NCI-H146 treated with DMSO at 0.1 percent for 48 hours (cell line): ENCODE measurements at regions not wholly inside any gene's neighbourhood (a gene's known extent, or its start where the extent isn't known, plus 50 kb on each side); places are given as distances from the start of the nearest gene placed in this dataset.
A peak's percentile ranks its signal among the peaks of the same experiment; 100 is the strongest.
"Not testable (repeated sequence)": the region's sequence is repeated elsewhere in the genome, so short reads cannot be mapped to it uniquely, and the experiment has no call there.

Source experiments
- DNase-seq: peaks from one replicate; lab custom pipeline; 2025; ENCODE audit not compliant: unreplicated experiment; lab: John Stamatoyannopoulos, UW

GRCh38 chr14:58751788-58752187 is 114.0 kb downstream of the DACT1 start:
- no peak for DNase-seq

GRCh38 chr14:58752289-58752688 is 114.5 kb downstream of the DACT1 start:
- DNase-seq = no peak

GRCh38 chr14:58752771-58753201 is 115.0 kb downstream of the DACT1 start:
- no peak for DNase-seq

DNA sequence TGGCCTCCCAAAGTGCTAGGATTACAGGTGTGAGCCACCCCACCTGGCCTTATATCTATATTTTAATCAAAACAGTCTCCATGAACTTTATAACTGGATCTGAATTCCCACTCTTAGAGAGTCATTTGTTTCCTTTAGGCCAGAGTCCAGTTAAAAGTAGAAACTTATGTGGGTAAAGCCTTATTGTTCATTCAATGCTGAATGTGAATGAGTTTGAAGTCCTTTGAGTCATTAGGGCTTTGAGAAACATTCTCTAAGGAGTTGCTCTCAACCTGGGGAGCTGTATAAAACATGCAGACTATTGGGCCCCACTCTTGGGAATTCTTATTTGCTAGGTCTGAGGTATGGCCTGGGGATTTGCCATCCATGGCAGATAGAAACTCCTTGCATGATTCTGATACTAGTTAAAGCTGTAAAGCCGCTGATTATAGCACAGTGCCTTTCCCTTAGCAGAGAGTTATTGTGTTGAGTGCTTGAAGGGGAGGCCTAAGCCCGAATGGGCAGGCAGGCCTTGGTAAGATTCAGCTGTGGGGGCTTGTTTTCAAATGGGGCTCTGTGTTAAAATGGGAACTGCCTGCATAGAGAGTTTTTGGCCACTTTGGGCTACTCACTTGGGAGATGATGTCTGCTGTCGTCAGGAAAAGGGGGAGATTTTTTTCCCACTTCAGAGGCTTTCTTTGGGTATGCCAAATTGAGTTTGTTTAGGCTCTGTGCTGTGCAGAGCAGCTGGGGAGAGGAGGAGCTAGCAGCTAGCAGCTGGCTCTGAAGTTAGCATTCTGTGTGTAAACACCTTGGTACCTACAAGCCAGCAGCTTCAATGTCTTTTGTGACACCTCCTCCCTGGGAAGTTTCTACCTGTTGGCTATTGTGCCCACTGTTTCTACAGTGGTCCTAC is 117.5 kb downstream of the DACT1 start:
- peak; percentile 36 for DNase-seq

DNA sequence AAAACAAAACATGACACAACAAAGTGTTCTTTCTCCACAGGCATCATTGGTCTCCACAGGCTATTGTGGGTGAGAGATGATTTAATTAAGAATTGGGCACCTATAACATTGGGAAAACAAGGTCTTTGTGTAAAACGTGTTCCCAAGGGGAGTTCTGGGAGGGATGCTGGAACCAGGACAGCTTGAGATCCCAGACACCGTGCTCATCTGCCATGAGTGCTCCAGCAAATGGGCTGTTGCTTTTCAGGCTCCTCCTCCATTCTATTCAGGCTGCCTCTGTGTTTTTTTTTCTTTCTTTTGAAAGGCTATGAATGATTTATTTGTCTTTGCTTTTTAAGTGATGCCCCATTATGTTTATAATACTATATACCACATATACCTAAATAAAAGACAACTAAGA is 122.4 kb downstream of the DACT1 start:
- DNase-seq = no peak

DNA sequence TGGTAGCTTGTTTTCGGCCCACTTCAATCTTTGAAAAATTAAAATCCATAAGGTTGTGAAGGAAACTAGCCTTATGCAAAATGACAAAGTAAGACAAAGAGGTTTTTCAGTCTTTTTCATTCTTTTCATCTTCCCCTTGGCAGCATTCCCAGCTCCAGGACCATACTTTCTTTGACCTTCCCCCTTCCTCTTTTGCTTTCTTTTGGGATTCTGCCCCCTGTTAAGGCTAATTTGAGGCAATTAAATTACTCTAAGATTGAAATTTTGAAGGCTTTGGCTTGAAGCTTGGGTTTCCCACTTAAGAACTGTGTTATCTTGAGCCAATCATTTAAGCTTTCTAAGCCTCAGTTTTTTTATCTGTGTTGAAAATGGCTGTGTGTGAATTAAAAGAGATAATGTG is 124.9 kb downstream of the DACT1 start:
- DNase-seq = no peak

- DNase-seq = no peak
Observed at GRCh38 chr14:58763210-58763609, 125.4 kb downstream of the DACT1 start.

DNA sequence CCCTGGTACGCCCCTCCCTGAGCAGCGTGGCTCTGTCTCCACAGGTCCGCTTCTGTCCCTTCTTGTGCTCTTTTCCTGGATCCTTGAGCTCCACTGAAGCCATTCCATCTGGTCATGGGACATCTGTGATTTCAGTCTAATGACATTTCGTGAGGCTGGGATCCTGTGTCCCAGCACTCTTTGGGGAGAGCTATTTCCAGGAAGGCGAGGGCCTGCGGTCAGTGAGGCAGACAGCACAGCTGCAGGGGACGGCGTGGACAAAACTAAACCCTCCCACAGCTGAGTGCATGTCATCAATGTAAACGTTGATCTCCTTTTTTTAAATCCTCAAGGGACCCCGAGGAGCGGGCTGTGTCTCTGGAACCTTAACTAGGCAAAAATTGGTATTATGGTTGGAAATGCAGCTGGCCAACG is 127.7 kb downstream of the DACT1 start:
- no peak for DNase-seq

DNA sequence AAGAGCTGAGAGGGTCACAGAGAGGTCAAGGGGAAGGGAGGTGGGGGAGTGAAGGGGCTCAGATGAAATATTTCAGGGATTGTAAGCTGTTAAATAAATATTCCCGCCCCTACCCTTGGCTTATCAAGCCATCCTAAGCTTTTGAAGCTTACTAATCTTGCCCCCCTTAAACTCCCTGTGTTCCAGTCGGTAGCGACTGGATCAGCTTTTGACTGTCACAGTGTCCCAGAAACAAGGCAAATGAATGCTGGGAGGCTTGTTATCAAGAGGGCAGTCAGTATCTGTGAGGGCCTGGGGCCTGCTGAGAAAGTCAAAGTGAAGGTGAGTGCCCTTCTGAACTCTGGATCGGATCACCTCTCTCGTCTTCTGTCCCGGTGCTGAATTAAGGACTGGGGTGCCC is 128.1 kb downstream of the DACT1 start:
- DNase-seq = no peak

- DNase-seq = peak; percentile 9
Observed at GRCh38 chr14:58769011-58769643, 131.4 kb downstream of the DACT1 start.

DNA sequence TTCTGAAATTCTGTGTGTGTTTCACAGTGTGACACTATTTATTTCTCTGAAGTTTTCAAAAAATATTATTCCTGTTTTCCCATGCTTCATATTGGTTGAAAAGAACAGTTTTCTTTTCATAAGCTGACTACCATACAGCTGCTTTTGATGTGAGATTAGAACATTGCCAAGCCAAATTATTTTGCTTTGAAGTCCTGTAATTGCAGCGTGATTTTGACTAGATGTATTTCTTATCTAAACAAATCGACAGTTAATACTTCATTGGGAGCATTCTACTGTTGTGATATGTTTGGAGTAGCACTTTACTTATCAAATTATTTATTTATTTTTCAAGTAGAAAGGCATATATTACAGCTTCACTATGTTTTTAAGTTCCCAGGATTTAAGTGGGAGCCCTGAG is 132.0 kb downstream of the DACT1 start:
- DNase-seq = no peak

GRCh38 chr14:58770491-58770982 is 132.8 kb downstream of the DACT1 start:
- no peak for DNase-seq

- no peak for DNase-seq
Observed at GRCh38 chr14:58771016-58771415, 133.3 kb downstream of the DACT1 start.

DNA sequence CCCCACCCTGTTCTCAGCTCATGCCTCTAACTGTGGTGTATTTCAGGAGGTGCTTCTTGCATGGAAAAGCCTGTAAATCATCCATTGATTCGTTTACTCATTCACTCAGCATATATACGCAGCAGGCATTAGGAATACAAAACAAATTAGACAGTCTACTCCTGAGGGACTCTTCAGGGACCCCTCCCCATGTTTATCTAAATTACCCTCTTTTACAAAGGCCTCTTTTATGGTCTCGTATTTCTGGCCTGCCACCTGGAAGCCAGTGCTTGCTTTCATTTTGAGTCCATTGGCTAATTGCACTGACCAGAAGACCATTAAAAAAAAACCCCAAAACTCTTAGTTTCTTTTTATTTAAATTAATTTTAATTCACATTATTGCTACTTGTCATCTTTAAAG is 134.4 kb downstream of the DACT1 start:
- peak; percentile 95 for DNase-seq

DNA sequence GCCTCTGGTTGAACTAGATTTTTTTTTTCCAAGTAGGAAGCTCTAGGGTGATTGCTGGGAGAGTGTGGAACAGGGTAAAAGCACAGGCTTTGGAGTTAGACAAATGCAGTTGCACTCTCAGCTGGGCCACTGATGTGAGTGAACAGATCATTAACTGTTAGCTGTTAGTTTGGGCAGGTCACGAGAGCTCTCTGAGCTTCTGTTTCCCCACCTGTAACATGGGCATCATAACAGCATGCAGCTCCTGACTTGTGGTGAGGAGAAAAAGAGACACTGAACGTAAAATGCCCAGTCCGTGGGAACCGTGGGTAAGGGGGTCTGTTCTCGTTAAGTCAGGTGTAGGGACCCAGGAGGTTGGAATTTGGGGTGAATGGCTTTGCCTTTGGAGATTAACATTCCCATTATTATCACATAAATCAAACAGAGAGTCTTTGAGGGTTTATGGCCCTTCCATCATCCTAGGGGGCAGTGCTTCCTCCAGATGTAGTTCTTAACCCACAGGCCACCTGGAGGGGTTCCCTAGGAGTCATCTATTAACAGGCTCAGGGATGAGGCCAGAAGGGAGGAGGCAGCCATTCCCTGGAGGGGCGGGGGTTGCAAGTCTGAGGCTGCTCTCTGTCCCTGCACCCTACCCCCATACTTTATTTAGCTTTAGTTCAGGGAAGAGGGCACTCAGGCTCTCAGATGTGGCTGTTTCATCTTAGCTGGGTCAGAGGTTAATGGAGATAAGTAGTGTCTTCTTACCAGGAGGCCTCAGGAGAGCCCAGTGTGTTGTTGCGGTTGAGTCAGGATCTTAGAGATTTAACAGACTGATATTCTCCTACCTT is 135.2 kb downstream of the DACT1 start:
- peak; percentile 61 for DNase-seq

- no peak for DNase-seq
Observed at GRCh38 chr14:58774531-58774930, 136.8 kb downstream of the DACT1 start.

DNA sequence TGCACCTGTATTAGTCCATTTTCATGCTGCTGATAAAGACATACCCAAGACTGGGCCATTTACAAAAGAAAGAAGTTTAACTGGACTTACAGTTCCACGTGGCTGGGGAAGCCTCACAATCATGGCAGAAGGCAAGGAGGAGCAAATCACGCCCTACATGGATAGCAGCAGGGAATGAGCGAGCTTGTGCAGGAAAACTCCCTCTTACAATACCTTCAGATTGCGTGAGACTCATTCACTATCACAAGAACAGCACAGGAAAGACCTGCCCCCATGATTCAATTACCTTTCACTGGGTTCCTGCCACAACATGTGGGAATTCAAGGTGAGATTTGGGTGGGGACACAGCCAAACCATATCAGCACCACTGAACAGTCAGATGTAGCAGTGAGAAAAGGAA is 137.4 kb downstream of the DACT1 start:
- DNase-seq = not testable (repeated sequence)

DNA sequence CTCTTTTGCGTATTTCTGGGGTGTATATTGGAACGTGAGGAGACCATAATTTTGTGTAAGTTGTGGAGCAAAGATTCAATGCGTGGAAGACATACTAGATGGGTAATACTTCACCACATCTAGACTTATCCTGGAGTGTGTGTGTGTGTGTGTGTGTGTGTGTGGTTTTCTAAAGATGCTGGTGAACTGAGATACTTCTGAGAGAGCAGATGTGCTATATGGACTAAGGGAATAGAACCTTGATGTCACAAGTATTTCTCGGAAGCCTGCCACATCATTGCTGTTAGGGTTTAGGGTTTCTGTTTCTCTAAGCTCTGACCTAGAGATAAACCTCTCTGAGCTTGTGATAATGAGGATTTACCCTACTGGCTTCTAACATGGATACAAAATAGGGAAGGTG is 138.8 kb downstream of the DACT1 start:
- DNase-seq = no peak

GRCh38 chr14:58777541-58777979 is 139.8 kb downstream of the DACT1 start:
- peak; percentile 35 for DNase-seq

DNA sequence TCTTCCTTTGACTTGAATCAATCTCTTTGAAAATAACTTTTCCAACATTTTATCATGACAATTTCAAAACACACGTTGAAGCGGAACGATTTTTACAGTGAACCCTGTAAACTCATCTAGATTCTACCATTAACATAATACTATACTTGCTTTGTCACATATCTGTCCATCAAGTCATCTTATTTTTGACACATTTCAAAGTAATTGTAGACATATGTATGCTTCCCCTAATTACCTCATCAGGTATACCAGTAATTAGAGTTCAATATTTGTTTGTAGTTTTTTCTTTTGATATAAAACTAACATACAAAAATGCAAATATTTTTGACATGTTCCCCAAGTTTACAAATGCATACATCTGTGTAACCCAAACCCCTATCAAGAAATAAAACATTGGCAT is 140.4 kb downstream of the DACT1 start:
- no peak for DNase-seq

GRCh38 chr14:58779376-58779775 is 141.6 kb downstream of the DACT1 start:
- DNase-seq = no peak
